ENCODE measurements at regions not wholly inside any gene's neighbourhood (a gene's known extent, or its start where the extent isn't known, plus 50 kb on each side); places are given as distances from the start of the nearest gene placed in this dataset.
A peak's percentile ranks its signal among the peaks of the same experiment; 100 is the strongest.

DNA sequence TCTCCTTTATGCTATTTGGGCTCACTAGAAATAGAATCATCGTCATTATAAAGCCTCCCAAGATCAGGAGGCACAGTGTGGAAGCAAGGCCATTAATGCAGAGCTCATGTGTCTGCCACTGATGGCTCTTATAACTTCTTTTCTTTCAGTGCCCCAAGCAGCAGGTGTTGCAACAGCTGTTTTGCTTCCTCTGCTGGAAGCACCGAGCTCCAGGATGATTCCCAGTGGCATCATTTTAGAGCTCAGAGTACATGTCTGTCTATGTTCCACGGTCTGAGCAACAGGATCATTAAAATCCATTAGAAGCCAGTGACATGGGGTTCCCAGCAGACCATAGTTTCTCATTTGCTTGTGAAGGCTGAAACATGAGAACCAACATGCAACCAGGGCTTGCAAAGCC, 803.0 kb upstream of the FAT3 start:
- peak; percentile 74 for DNase-seq

DNA sequence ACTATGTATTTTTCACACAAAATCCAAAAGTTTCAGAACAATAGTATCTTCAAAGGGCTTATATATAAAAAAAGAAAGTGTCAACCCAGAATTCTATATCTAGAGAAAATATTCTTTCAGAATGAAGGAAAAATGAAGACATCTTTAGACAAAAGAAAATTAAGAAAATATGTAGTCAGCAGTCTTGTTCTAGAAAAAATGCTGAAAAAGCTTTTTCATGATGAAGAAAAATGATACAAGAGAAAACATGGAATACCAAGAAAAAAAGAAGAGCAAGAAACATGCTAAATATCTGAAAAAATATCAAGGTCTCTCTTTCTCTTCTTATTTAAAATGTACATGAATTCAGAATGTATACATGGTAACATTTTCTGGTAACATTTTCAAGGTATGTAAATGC, 816.8 kb upstream of the FAT3 start:
- DNase-seq = no peak

DNA sequence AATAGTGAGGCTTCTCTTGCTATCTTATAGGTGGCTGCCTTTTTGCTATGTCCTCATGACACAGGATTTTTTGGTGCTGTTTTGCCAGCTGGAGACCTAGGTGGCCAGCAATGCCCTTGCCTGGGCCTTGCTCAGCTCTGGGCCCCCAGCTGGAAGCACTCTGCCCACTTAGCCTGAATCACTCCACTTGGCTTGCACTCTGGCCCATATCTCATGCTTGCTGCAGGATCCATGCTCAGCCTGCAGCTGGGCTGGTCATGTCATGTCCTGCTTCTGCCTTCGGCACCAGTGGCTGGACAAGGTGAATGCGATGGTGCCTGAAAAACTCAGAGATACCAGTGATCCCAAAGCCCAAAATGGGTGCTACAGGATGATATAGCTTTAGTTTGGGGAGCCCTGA, 818.6 kb upstream of the FAT3 start:
- no peak for DNase-seq

DNA sequence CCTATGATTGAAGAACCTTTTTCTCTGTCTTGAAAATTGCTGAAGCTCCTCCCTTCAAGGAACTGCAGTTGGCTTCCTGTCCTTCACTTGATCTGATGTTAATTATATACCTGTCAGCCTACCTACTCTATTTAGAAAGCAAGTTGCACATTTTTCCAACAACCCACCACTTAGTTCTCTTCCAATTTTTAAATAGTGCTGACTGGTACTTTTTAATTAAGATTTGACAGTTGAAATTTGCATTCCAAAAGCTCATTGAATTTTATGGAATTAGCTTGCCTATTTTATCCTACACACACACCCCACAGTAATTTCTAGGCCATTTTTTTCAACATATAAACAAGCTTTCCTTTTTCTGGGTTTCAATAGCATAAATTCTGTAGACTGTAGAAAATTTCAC, 820.3 kb upstream of the FAT3 start:
- DNase-seq = no peak

DNA sequence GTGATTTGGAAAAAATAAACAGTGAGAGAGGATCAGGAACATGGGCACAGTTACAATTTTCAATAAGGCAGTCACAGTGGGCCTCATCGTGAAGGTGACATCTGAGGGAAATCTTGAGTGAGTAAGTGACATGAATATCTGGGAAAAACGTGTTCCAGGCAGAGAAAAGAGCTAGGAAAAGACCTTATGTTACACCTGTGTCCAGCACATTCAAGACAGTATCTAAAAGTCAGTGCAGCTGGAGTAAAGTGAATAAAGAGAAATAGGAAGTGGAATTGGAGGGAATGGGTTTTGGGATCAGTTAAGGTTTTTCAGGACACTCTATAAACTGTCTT, 827.5 kb upstream of the FAT3 start:
- no peak for DNase-seq

DNA sequence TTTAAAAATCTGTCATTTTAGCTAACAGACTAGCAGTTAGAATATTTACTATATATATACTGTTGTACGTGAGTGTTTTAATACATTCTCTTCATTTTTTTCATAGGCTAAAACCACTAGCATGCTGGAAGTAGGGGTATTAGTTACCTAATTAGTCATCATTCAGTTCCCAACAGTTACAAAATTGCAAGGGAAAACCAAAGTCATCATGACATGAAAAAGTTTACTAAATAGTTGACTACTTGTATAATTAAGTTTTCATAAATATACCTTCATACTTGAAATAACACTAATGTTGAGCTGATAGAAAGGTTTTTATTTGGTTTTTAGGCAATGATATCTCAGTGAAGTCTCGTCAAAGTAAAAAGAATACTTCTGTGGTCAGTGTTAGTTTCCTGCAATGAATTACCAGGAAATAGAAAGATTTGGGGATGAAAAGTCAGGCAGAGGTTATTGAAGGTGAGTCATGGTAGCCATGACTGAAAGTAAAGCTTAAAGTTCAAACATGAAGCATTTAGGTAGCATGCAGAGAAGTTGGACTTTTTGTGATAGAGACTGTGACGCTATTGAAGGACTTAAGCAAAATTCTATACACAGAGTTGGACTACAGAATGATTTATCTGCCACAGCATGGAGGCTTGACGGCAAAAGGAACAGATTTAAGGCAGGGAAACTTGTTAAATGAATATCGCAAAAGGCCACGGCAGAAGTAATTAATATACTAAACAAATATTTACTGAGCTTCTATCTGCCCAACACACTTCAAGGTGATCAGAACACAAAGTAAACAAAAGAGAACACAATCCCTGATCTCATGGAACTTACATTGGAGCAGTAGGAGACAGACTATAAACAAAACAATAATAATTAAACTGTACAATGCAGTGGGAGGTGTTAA, 828.1 kb upstream of the FAT3 start:
- DNase-seq = no peak

DNA sequence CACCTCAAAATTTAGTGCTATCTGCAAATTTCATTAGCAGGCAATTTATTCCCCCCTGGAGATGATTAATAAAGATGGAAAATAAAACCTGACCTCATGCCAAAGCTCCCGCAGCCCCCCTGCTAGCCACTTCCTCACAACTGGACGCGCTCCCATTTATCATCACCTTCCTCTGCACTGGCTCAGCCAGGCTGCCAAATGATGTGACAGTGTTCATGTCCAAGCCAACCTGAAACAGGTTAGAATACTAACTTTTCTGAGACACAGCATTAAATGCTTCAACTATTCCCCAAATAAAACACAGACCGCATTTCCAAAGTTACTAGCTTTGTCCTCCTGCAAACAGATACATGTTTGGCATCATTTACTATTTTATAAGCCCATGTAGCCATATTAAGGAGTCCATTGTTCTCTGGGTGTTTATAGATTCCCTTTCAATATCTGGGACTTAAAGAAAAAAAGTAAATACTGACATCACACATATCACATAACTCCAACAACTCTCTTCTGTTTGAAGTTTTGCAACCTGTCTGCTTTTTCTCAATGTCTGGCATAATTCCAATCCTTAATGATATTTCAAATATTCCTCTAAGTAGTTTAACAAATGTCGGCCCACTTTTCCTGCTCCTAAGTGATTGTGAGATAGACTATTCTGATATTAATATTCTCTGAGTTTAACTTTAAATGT, 829.7 kb upstream of the FAT3 start:
- DNase-seq = peak; percentile 32

DNA sequence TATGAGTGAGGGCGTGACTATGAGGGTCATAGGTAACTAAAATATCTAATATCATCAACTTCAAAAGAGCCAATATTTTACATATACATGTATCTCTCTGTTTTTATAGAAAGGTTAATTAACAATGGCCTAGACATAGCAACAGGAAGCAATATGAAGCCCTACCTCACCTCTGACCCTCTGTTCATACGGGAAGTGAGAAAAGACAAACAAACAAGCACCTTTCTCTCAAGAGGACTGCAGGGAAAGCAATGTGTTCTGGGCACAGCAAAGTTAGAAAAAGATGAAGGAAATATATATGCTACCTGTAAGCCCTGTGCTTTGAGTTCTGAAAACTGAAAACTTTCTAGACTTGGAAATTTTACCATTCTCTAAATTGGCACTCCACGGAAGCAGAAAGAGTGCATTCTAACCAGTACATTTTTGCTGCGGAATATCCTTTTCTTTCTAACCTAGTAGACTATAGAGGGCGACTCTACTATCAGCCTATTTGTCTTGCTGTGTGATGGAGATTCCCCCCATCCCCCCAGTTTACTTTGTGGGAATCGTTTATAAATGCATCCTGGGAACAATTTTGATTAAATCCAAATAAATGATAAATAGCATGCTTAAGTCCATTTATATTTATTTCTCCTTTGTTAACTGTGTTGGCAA, 830.4 kb upstream of the FAT3 start:
- no peak for DNase-seq

DNA sequence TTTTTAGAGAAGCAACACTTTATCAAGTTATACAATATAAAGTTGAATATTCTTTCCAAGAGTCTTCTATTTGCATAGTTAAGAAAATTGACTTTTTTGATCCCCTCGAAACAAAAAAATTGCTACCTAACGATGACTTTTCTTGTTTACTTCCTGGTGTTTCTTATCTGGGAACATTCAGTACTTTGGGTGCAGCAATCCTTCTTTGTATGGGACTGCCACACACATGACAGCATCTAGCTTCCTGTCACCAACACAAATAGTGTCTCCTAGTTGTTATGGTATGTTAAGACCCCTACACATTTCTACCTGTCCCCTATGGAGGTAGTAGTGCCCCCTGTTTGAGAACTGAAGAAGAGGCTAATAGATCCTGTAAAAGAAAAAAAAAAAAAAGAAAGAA, 841.7 kb upstream of the FAT3 start:
- DNase-seq = no peak

DNA sequence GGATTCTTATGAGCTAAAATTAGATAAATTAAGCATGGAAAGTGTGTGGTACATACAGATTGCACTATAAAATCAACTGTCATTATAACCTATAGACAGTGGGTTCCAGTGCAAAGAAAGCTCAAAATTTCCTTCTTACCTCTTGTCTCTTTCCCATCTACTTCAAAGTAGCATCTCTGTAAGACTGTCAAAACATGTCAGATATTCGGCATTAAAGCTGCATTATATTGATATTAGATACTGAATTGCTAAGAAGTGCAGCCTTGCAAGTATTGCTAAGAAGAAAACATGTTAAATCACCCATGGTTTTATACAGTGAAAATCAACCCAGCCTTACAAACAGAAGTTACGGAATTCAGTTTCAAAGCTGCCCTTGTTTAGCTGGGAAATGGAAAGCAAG, 849.8 kb upstream of the FAT3 start:
- no peak for DNase-seq

DNA sequence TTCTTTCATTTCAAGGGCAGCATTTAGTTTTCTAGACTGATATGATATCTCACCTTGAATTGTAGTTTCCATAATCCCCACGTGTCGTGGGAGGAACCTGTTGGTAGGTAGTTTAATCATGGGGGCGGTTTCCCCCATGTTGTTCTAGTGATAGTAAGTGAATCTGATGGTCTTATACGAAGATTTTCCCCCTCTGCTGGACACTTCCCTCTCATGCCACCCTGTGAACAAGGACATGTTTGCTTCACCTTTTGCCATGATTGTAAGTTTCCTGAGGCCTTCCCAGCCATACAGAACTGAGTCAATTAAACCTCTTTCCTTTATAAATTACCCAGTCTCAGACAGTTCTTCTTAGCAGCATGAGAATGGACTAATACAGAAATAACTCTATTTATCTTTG, 851.1 kb upstream of the FAT3 start:
- DNase-seq = no peak

DNA sequence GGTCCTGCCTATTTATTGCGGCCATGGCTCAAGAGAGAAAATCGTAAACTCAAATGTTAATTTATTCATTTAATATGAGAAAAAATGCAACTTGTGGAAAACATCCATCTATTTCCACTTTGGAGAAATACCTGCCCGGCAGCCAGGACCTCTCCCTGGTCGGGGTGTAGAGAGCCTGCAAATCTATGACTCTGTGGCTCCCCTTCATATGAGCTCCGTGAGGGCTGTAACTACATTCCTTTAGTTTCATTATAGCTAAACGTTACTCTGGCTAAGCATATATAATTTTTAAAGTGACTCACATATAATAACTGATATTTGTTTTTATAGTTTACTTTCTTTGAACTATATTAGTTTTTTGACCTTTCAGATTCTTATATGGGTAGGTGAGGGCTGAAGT, 857.8 kb upstream of the FAT3 start:
- DNase-seq = no peak

DNA sequence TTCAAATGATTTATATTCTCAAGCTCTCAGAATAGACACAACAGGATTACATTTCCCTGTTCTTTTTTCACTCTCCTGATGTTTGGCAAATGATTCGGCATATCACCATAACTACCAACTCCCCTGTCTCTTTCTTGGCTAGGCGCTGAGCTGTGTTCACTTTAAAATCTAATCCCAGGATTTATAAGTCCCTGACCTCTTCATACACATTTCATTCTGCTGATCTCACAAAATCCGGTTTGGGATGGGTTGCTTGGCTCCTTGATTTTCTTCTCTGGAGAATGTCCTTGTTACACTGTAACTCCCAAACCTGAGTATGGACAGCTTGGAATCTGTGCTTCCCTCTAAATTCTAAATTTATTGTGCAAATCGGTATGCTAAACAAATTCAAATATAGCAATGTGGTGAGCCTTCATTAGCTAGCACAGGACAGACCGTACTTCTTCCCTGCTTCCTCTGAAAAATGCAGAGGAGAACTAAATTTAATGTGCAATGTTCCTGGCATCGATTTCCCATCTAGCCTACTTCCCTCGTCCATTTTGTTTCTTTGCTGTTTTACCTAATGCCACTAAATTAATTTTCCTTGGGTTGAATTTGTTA, 858.5 kb upstream of the FAT3 start:
- DNase-seq = no peak

DNA sequence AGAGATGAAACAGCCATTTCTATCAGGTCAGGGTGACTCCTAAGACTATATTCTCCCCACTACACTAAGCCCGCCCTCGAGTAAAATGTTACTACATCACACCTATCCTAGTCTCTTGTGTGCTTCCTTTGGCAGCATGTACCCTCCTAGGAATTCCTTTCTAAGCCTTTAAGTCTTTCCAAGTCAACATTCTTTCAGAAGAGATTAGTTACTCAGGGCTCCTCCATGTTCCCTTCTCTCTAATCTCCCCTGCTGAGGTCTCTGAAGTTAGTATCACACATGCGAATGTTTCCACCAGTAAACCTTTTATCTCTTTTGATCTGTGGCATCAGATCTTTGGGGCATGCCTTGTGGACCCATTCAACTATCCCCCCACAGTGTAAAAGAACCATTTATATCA, 873.7 kb upstream of the FAT3 start:
- no peak for DNase-seq

DNA sequence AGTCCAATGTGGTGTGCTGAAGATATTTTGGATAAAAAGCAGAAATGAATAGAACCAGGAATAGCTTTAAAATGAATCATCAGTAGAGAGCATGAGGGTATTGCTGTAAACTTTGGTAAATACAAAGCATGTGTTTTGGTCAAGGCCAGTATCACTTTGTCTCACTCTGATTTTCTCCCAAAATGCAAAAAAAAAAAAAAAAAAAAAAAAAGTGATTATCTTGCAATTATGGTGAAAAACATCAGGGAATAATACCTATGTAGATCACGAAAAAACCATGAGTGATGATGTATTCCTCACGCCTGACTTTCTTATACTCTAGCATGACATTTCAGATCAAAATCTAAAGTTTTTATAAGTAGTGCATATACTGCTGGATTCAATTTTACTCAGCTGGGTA, 897.9 kb upstream of the FAT3 start:
- DNase-seq = no peak

DNA sequence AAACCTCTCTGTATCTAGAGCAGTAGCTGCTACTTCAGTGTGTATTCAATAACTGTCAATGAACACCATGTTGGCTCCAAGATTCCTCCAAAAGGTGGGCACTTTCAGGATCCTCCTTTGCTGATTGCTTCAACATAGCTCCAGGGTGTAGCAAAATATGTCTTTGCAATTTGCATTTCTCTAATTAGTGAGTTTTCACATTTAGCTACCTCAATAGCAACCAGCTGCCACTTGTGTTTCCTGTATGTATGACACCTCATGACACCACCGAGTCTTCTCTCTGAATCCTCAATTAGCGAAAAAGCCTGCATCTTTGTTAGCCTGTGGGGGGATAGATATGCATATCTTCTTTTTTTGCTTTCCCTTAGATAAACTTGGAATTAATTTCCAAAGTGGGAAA, 898.3 kb upstream of the FAT3 start:
- no peak for DNase-seq

DNA sequence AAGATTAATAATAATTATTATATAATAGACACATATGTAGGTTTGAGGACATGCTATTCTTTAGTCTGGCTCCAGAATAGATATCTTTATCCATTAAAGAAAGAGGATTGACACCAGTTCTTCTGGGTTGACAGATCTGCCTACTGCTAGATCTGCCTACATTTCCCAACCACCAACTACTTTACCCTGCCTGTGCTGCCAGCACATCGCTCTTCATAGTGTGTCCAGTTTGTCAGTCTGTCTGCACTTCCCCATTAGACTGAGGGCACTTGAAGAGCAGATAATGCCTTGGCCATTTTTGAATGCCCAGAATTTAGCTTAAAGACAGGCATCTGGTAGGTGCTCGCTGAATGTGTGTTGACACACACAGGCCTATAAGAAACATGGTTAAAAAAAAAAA, 910.1 kb upstream of the FAT3 start:
- DNase-seq = no peak

DNA sequence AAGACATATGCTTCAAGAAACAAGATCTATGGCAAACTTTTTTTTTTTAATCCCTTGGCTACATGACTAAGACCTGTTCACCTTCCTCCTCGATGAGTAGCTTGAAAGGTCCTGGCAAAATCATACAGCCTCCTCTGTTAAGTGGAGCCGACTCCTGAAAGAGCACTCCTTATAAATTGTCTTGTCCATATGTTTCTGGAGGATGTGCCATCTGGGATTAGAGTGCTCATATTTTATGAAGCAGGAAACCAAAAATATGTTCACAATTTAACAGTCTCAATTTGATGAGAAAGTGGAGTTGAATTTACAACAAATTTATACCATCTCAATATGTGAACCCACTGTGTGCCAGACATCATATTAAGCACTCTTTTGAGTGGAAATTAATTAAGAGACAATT, 912.1 kb upstream of the FAT3 start:
- peak; percentile 88 for DNase-seq

DNA sequence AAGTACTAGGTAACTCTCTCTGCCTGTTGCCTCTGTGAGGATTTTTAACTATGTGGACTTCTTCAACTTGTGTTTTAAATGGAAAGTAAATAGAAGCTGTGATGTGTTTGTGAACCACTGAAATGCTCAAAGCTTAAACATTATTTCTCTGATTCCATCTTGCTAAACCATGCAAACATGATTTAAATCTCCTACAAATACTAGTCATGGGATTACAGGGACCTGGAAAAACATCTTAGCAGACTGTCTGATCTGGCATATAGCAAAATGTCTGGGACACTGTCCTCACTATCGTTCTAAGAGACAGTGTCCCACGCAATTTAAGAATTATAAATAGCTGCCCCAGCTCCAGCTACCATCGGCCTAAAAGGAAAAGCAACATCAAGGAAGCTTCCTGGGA, 914.5 kb upstream of the FAT3 start:
- no peak for DNase-seq

DNA sequence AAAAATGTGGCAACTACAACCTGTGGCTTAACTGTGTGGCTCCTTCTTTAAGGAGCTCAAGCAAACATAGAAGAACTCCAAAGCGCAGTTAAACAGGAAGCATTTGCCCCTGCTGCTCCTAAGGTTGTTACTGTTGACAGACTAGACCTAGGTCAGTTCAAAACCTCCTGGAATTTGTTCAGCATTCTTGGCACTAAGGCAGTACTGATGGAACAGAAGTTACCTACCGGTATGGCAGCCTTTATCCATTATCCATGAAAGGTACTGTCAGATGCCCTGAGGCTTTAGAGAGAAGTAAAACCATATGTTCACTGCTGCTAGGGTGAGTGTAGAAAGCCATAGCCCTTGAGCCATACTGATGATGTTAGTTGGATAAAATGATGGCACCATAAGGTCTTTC, 916.5 kb upstream of the FAT3 start:
- no peak for DNase-seq

DNA sequence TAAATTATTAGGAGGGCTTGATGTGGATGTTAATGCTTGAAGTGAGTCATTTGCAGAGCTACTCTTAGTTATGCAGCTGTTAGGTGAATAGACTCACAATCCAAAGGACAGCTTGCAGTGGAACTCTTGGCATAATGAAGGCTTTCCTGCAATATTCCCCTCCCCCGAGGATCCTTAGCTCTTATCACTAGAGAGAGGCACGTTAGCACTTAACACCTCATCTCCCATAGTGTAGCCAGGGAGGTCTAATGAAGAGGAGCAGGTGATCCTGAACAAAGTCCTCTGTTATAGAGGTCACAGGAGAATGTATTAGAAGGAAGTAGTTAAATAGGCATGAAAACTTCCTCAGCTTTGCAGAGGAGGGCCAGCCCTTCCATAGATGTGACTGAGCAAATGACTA, 919.2 kb upstream of the FAT3 start:
- no peak for DNase-seq

DNA sequence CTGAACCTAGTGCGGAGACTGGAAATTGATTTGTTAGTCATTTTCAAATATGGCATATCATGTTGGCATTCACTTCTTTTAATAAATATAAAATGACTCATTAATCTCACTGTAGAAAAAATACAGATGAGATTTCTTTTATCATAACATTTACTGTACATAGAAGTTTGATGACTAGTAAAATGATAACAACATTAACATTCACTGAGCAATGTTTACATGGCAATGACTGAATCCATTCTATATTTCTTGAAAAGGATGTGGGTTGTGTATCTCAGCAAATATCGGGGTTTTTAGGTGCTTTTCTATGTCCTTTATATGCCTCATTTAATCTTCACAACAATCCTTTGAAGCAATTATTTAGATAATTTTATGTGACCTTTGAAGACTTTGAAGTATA, 920.9 kb upstream of the FAT3 start:
- DNase-seq = no peak

DNA sequence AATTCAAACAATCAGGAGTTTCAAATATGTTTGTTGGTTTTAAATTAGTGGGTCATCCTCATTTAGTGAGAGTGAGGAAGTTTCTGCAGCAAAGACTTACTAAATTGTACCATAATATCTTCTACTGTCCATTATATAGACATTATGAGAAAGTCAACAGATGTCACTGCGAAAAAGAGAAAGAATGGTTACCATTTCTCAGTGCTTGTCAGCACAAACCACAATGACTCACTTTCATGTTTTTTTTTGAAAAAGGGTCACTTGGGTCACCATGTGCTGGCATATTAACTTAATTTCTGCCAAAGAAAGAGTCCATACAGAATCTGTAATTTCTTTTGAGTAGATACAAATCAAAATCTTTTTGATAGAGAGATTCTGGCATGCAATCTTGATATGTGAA, 924.6 kb upstream of the FAT3 start:
- DNase-seq = no peak

DNA sequence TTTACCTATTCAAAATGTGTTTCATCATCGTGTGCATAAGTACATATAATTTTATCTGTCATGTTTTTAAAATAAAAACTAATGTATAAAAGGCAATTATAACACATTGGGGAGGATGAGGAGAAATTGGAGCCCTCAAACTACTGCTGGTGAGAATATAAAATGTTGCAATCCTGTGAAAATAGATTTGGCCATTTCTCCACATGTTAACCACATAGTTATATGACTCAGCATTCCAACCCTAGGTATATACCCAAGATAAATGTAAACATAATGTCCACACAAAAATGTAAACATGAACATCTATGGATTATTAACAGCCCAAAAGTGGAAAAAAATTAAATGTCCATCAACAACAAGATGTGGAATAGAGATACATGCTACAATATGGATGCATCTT, 928.0 kb upstream of the FAT3 start:
- no peak for DNase-seq
